ENCODE measurements at regions not wholly inside any gene's neighbourhood (a gene's known extent, or its start where the extent isn't known, plus 50 kb on each side); places are given as distances from the start of the nearest gene placed in this dataset.
A peak's percentile ranks its signal among the peaks of the same experiment; 100 is the strongest.
"Not testable (repeated sequence)": the region's sequence is repeated elsewhere in the genome, so short reads cannot be mapped to it uniquely, and the experiment has no call there.

- DNase-seq = no peak
Measured at GRCh38 chr14:71400871-71401321, 493.6 kb downstream of the PCNX1 start.

GRCh38 chr14:71402415-71402814 lies 495.2 kb downstream of the PCNX1 start:
- DNase-seq = not testable (repeated sequence)

- DNase-seq = peak; percentile 34
Measured at GRCh38 chr14:71403656-71404055, 496.4 kb downstream of the PCNX1 start.

GRCh38 chr14:71405676-71406075 lies 498.4 kb downstream of the PCNX1 start:
- DNase-seq = no peak

GRCh38 chr14:71408362-71409030 lies 501.2 kb downstream of the PCNX1 start:
- peak; percentile 30 for DNase-seq

- no peak for DNase-seq
Measured at GRCh38 chr14:71410578-71411284, 503.5 kb downstream of the PCNX1 start.

- DNase-seq = no peak
Measured at GRCh38 chr14:71411285-71411595, 504.0 kb downstream of the PCNX1 start.

GRCh38 chr14:71411738-71412137 lies 504.5 kb downstream of the PCNX1 start:
- no peak for DNase-seq

GRCh38 chr14:71414631-71415403 lies 507.6 kb downstream of the PCNX1 start:
- no peak for DNase-seq

- DNase-seq = no peak
Measured at GRCh38 chr14:71415404-71415690, 508.1 kb downstream of the PCNX1 start.

GRCh38 chr14:71416392-71416791 lies 509.1 kb downstream of the PCNX1 start:
- no peak for DNase-seq

GRCh38 chr14:71418532-71419245 lies 511.4 kb downstream of the PCNX1 start:
- no peak for DNase-seq

GRCh38 chr14:71423481-71423880 lies 508.7 kb upstream of the RGS6 start:
- DNase-seq = no peak

GRCh38 chr14:71424941-71425340 lies 507.3 kb upstream of the RGS6 start:
- no peak for DNase-seq

- DNase-seq = no peak
Measured at GRCh38 chr14:71426001-71426400, 506.2 kb upstream of the RGS6 start.

GRCh38 chr14:71429902-71430301 lies 502.3 kb upstream of the RGS6 start:
- DNase-seq = no peak

GRCh38 chr14:71430321-71430677 lies 501.9 kb upstream of the RGS6 start:
- DNase-seq = no peak

GRCh38 chr14:71430678-71431376 lies 501.4 kb upstream of the RGS6 start:
- no peak for DNase-seq

GRCh38 chr14:71432334-71433110 lies 499.7 kb upstream of the RGS6 start:
- DNase-seq = no peak

- no peak for DNase-seq
Measured at GRCh38 chr14:71433303-71433702, 498.9 kb upstream of the RGS6 start.

- DNase-seq = not testable (repeated sequence)
Measured at GRCh38 chr14:71435641-71436040, 496.6 kb upstream of the RGS6 start.

GRCh38 chr14:71437870-71438269 lies 494.4 kb upstream of the RGS6 start:
- no peak for DNase-seq

All from NCI-H82 (cell line).